ENCODE measurements at regions not wholly inside any gene's neighbourhood (a gene's known extent, or its start where the extent isn't known, plus 50 kb on each side); places are given as distances from the start of the nearest gene placed in this dataset.

- Histone ChIP-seq H3K9me3 (ENCODE audit: control insufficient read depth, insufficient read depth, low read depth, low read length) (no peaks in the 10 kb centered on the region), H3K27ac (ENCODE audit: extremely low read depth, low read depth, low read length) (no peak overlapping the region), H3K36me3 (ENCODE audit: control insufficient read depth in 2 of 2, insufficient read depth in 1 of 2, low read length in 2 of 2) (no peaks in the 10 kb centered on the region), H3K4me1 (ENCODE audit: control insufficient read depth, insufficient read depth, low read length) (no peaks in the 10 kb centered on the region; the same call in 1 of the 2 replicates), H3K4me3 (ENCODE audit: low read depth, low read length) (no peak overlapping the region)
- ChIA-PET CTCF (interaction anchor here (0.7 kb wide), 2 partner anchors 158 to 396 kb away, joined by 3 read pairs; no protein-coding TSS in a partner anchor), POLR2A (interaction anchor here (0.6 to 1.1 kb wide), 2 partner anchors 8 to 151 kb away, joined by 4 to 5 read pairs; no protein-coding TSS in a partner anchor)
- TF ChIP-seq, protein P1, sequence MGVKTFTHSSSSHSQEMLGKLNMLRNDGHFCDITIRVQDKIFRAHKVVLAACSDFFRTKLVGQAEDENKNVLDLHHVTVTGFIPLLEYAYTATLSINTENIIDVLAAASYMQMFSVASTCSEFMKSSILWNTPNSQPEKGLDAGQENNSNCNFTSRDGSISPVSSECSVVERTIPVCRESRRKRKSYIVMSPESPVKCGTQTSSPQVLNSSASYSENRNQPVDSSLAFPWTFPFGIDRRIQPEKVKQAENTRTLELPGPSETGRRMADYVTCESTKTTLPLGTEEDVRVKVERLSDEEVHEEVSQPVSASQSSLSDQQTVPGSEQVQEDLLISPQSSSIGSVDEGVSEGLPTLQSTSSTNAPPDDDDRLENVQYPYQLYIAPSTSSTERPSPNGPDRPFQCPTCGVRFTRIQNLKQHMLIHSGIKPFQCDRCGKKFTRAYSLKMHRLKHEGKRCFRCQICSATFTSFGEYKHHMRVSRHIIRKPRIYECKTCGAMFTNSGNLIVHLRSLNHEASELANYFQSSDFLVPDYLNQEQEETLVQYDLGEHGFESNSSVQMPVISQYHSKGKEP (tag by site-specific recombination; IDR thresholded peaks at IDR 0.05): no peak
- TF ChIP-seq, protein P2, sequence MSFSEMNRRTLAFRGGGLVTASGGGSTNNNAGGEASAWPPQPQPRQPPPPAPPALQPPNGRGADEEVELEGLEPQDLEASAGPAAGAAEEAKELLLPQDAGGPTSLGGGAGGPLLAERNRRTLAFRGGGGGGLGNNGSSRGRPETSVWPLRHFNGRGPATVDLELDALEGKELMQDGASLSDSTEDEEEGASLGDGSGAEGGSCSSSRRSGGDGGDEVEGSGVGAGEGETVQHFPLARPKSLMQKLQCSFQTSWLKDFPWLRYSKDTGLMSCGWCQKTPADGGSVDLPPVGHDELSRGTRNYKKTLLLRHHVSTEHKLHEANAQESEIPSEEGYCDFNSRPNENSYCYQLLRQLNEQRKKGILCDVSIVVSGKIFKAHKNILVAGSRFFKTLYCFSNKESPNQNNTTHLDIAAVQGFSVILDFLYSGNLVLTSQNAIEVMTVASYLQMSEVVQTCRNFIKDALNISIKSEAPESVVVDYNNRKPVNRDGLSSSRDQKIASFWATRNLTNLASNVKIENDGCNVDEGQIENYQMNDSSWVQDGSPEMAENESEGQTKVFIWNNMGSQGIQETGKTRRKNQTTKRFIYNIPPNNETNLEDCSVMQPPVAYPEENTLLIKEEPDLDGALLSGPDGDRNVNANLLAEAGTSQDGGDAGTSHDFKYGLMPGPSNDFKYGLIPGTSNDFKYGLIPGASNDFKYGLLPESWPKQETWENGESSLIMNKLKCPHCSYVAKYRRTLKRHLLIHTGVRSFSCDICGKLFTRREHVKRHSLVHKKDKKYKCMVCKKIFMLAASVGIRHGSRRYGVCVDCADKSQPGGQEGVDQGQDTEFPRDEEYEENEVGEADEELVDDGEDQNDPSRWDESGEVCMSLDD (tag by site-specific recombination; IDR thresholded peaks at IDR 0.05): no peak
Observed at GRCh38 chr9:129331493-129331765, 153.4 kb upstream of the IER5L start.

- Histone ChIP-seq H3K36me3 (ENCODE audit: control insufficient read depth in 2 of 2, insufficient read depth in 1 of 2, low read length in 2 of 2) (no peaks in the 10 kb centered on the region), H3K4me1 (ENCODE audit: control insufficient read depth, insufficient read depth, low read length) (no peaks in the 10 kb centered on the region; the same call in 1 of the 2 replicates), H3K27ac (ENCODE audit: extremely low read depth, low read depth, low read length) (no peak overlapping the region), H3K4me3 (ENCODE audit: low read depth, low read length) (no peak overlapping the region), H3K9me3 (ENCODE audit: control insufficient read depth, insufficient read depth, low read depth, low read length) (no peaks in the 10 kb centered on the region)
- POLR2A ChIA-PET: interaction anchor here (0.6 kb wide), 1 partner anchor 151 kb away, joined by 4 read pairs; no protein-coding TSS in a partner anchor
- CTCF ChIA-PET: interaction anchor here (0.7 to 1.0 kb wide), 3 partner anchors 159 to 396 kb away, joined by 3 read pairs; no protein-coding TSS in a partner anchor
- TF ChIP-seq ZNF518A (tag by site-specific recombination; conservative IDR thresholded peaks at IDR 0.05; ENCODE audit: low read depth): peak; percentile 67
- TF ChIP-seq ZNF433 (tag by site-specific recombination; IDR thresholded peaks at IDR 0.05; ENCODE audit: low read depth): no peak
- TF ChIP-seq, protein P3, sequence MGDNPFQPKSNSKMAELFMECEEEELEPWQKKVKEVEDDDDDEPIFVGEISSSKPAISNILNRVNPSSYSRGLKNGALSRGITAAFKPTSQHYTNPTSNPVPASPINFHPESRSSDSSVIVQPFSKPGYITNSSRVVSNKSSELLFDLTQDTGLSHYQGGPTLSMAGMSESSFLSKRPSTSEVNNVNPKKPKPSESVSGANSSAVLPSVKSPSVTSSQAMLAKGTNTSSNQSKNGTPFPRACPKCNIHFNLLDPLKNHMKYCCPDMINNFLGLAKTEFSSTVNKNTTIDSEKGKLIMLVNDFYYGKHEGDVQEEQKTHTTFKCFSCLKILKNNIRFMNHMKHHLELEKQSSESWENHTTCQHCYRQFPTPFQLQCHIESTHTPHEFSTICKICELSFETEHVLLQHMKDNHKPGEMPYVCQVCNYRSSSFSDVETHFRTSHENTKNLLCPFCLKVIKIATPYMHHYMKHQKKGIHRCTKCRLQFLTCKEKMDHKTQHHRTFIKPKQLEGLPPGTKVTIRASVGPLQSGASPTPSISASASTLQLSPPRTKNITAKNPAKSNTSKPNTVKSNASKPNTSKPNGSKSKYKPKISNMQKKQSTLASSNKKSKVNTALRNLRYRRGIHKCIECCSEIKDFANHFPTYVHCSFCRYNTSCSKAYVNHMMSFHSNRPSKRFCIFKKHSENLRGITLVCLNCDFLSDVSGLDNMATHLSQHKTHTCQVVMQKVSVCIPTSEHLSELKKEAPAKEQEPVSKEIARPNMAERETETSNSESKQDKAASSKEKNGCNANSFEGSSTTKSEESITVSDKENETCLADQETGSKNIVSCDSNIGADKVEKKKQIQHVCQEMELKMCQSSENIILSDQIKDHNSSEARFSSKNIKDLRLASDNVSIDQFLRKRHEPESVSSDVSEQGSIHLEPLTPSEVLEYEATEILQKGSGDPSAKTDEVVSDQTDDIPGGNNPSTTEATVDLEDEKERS (tag by site-specific recombination; IDR thresholded peaks at IDR 0.05): peak; percentile 94
- TF ChIP-seq ZNF24 (tag by site-specific recombination; IDR thresholded peaks at IDR 0.05): peak; percentile 43; the same call in 1 of the 2 replicates
- 0 out of 2 replicates have a peak, but pooled peaks have one; percentile 32 for TF ChIP-seq ZNF785 (tag by site-specific recombination; IDR thresholded peaks at IDR 0.05)
- TF ChIP-seq ZNF843 (tag by site-specific recombination; IDR thresholded peaks at IDR 0.05): no peak
- TF ChIP-seq ZNF558 (tag by site-specific recombination; IDR thresholded peaks at IDR 0.05): peak; percentile 65; the same call in 1 of the 2 replicates
- TF ChIP-seq PRDM10 (tag by site-specific recombination; IDR thresholded peaks at IDR 0.05): no peak
- TF ChIP-seq ZNF629 (tag by site-specific recombination; IDR thresholded peaks at IDR 0.05): 0 out of 2 replicates have a peak, but pooled peaks have one; percentile 23
- TF ChIP-seq ZNF324 (tag by site-specific recombination; IDR thresholded peaks at IDR 0.05): 0 out of 2 replicates have a peak, but pooled peaks have one; percentile 34
- TF ChIP-seq SETDB1 (IDR thresholded peaks at IDR 0.05; ENCODE audit: insufficient read length, low read length): peak; percentile 81
Observed at GRCh38 chr9:129330711-129331492, 152.8 kb upstream of the IER5L start.
